K562 (cell line): ENCODE measurements at regions not wholly inside any gene's neighbourhood (a gene's known extent, or its start where the extent isn't known, plus 50 kb on each side); places are given as distances from the start of the nearest gene placed in this dataset.

ENCODE experiments used
- ATAC-seq: fragments of 200-7000 bp; cut with Tn5 transposase; 3 replicates; pipeline ENCODE4 v1.9.1; 2020; ENCODE audit warnings: moderate library complexity
- BruUV-seq: library from RNA; stranded (reverse); fragments of 400-500 nt; replicated peaks from 2 replicates; lab custom pipeline; 2021; lab: Mats Ljungman, UMichigan
- CTCF ChIA-PET: fragments of 300-600 bp; formaldehyde crosslinking; extraction: SDS; loops from one replicate; lab custom pipeline; 2021; ENCODE audit warnings: low intra/inter-chr PET ratio; lab: Yijun Ruan, JAX
- POLR2A ChIA-PET: fragments of 300-600, 350-650 bp; sonication (Branson Sonifier 250); formaldehyde crosslinking; extraction: SDS; loops from one replicate; lab custom pipeline; 2021; ENCODE audit warnings: antibody characterized with exemption, inconsistent platforms; lab: Yijun Ruan, JAX
- DNase-seq, 4 experiments: peaks; one replicate each; pipeline versions ENCODE4 v3.0.0 to v3.0.0-alpha.2; 2011 to 2018; ENCODE audit warnings: low spot score in 3 of 4, mixed read lengths in 3 of 4; ENCODE audit errors: extremely low read depth in 1 of 4
- FAIRE-seq: peaks from 2 replicates; lab custom pipeline; 2011; peaks lifted over from hg19 to GRCh38; lab: Jason Lieb, UNC
- H2AFZ ChIP-seq: 2 replicates; pipeline ENCODE4 v1.6.0; 2011; ENCODE audit warnings: low read depth, low read length, control low read depth, inconsistent platforms
- H3K27ac ChIP-seq: fragments of 200-600 bp; 3 replicates; pipeline ENCODE4 v1.8.0; 2011; ENCODE audit warnings: low read depth, mild to moderate bottlenecking, control low read depth, inconsistent platforms, low read length, moderate library complexity, mixed read lengths; ENCODE audit errors: extremely low read depth
- H3K27me3 ChIP-seq, 2 experiments: fragments of 300-600 bp in 1 of 2; 2 replicates in 1 of 2; 3 replicates in 1 of 2; pipeline versions ENCODE4 v1.6.0 to v1.8.0; 2011; ENCODE audit warnings: inconsistent platforms in 2 of 2, low read length in 2 of 2, mild to moderate bottlenecking in 1 of 2, mixed read lengths in 1 of 2, moderate library complexity in 1 of 2; ENCODE audit not compliant: control insufficient read depth in 2 of 2, insufficient read depth in 2 of 2
- H3K36me3 ChIP-seq: fragments of 300-600 bp; 3 replicates; pipeline ENCODE4 v1.8.0; 2011; ENCODE audit warnings: mild to moderate bottlenecking, low read length, inconsistent platforms; ENCODE audit not compliant: control insufficient read depth, insufficient read depth
- H3K4me1 ChIP-seq, 2 experiments: fragments of 200-600 bp in 1 of 2; replicated peaks in 1 of 2; 2 replicates in 1 of 2; 3 replicates in 1 of 2; pipeline versions ENCODE4 v1.5.1 to v1.8.0; 2011; ENCODE audit warnings: inconsistent platforms in 2 of 2, low read length in 2 of 2, mild to moderate bottlenecking in 1 of 2, mixed read lengths in 1 of 2, moderate library complexity in 1 of 2; ENCODE audit not compliant: control insufficient read depth in 2 of 2, insufficient read depth in 2 of 2
- H3K4me2 ChIP-seq: 2 replicates; pipeline ENCODE4 v1.6.1; 2011; ENCODE audit warnings: low read length, control low read depth, inconsistent platforms, mixed read lengths; ENCODE audit not compliant: insufficient read depth
- H3K4me3 ChIP-seq: fragments of 200-600 bp; sonication (generic), shearing (Covaris generic); 2 replicates; pipeline ENCODE4 v1.5.1; 2016; ENCODE audit warnings: control low read depth, inconsistent platforms
- H3K79me2 ChIP-seq: fragments of 200-600 bp; 3 replicates; pipeline ENCODE4 v1.8.0; 2011; ENCODE audit warnings: low read length, inconsistent platforms; ENCODE audit not compliant: control insufficient read depth, insufficient read depth
- H3K9ac ChIP-seq, 2 experiments: 2 replicates each; pipeline versions ENCODE4 v1.6.0 to v1.6.1; 2011; ENCODE audit warnings: low read depth in 2 of 2, low read length in 2 of 2, control low read depth in 1 of 2, inconsistent platforms in 1 of 2, mild to moderate bottlenecking in 1 of 2, mixed read lengths in 1 of 2; ENCODE audit not compliant: insufficient read depth in 1 of 2
- H3K9me1 ChIP-seq: one replicate; pipeline ENCODE4 v1.6.0; 2011; ENCODE audit warnings: inconsistent platforms, mild to moderate bottlenecking, low read length, moderate library complexity; ENCODE audit not compliant: control insufficient read depth, insufficient read depth
- H3K9me3 ChIP-seq: replicated peaks from 2 replicates; pipeline ENCODE4 v1.5.1; 2011; ENCODE audit warnings: low read depth, low read length, inconsistent platforms; ENCODE audit not compliant: control insufficient read depth, insufficient read depth
- H4K20me1 ChIP-seq: replicated peaks from 2 replicates; pipeline ENCODE4 v1.6.1; 2011; ENCODE audit warnings: low read length, inconsistent platforms, mixed read lengths; ENCODE audit not compliant: control insufficient read depth, insufficient read depth
- CBFA2T2 ChIP-seq: fragments of 450-650 bp; conservative IDR thresholded peaks from 2 replicates; pipeline ENCODE4 v1.6.1; 2017; ENCODE audit warnings: mild to moderate bottlenecking
- CBFA2T3 ChIP-seq: fragments of 450-650 bp; IDR thresholded peaks from 2 replicates; pipeline ENCODE4 v1.6.1; 2017
- TAL1 ChIP-seq: fragments of 450-650 bp; IDR thresholded peaks from 2 replicates; pipeline ENCODE4 v1.6.1; 2016; ENCODE audit warnings: mild to moderate bottlenecking
- TEAD4 ChIP-seq, 2 experiments: sonication (generic) in 1 of 2; formaldehyde crosslinking in 1 of 2; IDR thresholded peaks; 2 replicates each; pipeline versions ENCODE4 v1.6.1 to v1.8.0; 2012 to 2022; ENCODE audit warnings: borderline replicate concordance in 1 of 2, inconsistent platforms in 1 of 2, low read length in 1 of 2, mild to moderate bottlenecking in 1 of 2, missing genetic modification reagents in 1 of 2
- in situ Hi-C: fragments of 300-500 bp; cut with MboI; formaldehyde crosslinking; loops from 4 replicates; pipeline ENCODE4 v1.15.0; 2018; ENCODE audit warnings: inconsistent platforms, mixed read lengths
- intact Hi-C: fragments of 100-400 bp; cut with micrococcal nuclease; formaldehyde crosslinking; loops from 2 replicates; pipeline ENCODE4 v1.14.2; 2022
- TF ChIP-seq, protein P1 (sequence below): fragments of 450-650 bp; IDR thresholded peaks from 2 replicates; pipeline ENCODE4 v1.7.1; 2018; ENCODE audit warnings: mild to moderate bottlenecking, low read depth; ENCODE audit not compliant: partially characterized antibody

DNA sequence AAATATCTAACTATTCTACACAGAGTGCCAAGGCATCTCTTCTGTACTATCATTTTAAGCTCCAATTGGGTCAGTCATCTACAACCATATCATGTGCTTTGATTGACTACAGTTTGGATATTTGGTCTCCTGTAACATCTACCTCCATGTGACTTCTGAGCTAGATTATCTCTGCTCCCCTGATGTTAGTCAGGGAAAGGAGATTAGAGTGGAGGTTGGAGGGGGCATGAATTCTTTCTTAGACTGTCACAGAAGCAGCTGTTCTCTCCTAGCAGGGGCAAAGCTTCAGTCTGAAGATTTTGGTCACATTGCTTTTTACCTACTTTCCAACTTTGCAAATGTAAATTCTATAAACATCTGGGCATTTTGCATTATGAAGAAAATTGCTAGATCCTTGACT lies 62.6 kb upstream of the C4orf54 start:
- DNase-seq (peak in 1 of 4 experiments; percentile 8), FAIRE-seq (no peak), ATAC-seq (no peak)
- Histone ChIP-seq H3K4me3 (no peak overlapping the region), H3K36me3 (no peaks in the 10 kb centered on the region), H3K4me2 (no peak overlapping the region), H2AFZ (no peak overlapping the region), H3K79me2 (no peaks in the 10 kb centered on the region), H3K27me3 (0 out of 5 replicates have a peak, but pooled peaks cover 0 to 4% of the 10 kb centered on the region in 2 experiments), H3K27ac (no peak overlapping the region), H3K4me1 (peaks cover 4 to 18% of the 10 kb centered on the region in 2 experiments; a peak in 4 of 5 replicates), H3K9me1 (no peaks in the 10 kb centered on the region), H3K9me3 (no peaks in the 10 kb centered on the region), H4K20me1 (no peaks in the 10 kb centered on the region), H3K9ac (no peak overlapping the region)
- POLR2A ChIA-PET = interaction anchor here (0.6 to 1.1 kb wide), 2 partner anchors 10 to 12 kb away, joined by 3 read pairs; no protein-coding TSS in a partner anchor
- in situ Hi-C loops (no loop called here), intact Hi-C loops (loop anchor here (5.0 kb wide), 1 partner anchor 167 kb away; no protein-coding TSS in a partner anchor)
- no TSS peak for BruUV-seq
- peak; percentile 21; the same call in 1 of the 2 replicates for TF ChIP-seq TEAD4 (IDR thresholded peaks at IDR 0.05; ENCODE audit: low read length)
- TF ChIP-seq TEAD4 (CRISPR knock-in tag; IDR thresholded peaks at IDR 0.05; ENCODE audit: borderline replicate concordance) = no peak
- peak; percentile 60 for TF ChIP-seq CBFA2T3
- TF ChIP-seq, protein P1, sequence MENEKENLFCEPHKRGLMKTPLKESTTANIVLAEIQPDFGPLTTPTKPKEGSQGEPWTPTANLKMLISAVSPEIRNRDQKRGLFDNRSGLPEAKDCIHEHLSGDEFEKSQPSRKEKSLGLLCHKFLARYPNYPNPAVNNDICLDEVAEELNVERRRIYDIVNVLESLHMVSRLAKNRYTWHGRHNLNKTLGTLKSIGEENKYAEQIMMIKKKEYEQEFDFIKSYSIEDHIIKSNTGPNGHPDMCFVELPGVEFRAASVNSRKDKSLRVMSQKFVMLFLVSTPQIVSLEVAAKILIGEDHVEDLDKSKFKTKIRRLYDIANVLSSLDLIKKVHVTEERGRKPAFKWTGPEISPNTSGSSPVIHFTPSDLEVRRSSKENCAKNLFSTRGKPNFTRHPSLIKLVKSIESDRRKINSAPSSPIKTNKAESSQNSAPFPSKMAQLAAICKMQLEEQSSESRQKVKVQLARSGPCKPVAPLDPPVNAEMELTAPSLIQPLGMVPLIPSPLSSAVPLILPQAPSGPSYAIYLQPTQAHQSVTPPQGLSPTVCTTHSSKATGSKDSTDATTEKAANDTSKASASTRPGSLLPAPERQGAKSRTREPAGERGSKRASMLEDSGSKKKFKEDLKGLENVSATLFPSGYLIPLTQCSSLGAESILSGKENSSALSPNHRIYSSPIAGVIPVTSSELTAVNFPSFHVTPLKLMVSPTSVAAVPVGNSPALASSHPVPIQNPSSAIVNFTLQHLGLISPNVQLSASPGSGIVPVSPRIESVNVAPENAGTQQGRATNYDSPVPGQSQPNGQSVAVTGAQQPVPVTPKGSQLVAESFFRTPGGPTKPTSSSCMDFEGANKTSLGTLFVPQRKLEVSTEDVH = no peak
- peak; percentile 45; the same call in 1 of the 2 replicates for TF ChIP-seq CBFA2T2
- 0 out of 2 replicates have a peak, but pooled peaks have one; percentile 6 for TF ChIP-seq TAL1
- CTCF ChIA-PET = no interaction called here
